ENCODE measurements at regions not wholly inside any gene's neighbourhood (a gene's known extent, or its start where the extent isn't known, plus 50 kb on each side); places are given as distances from the start of the nearest gene placed in this dataset.
A peak's percentile ranks its signal among the peaks of the same experiment; 100 is the strongest.
"Not testable (repeated sequence)": the region's sequence is repeated elsewhere in the genome, so short reads cannot be mapped to it uniquely, and the experiment has no call there.

GRCh38 chr3:177262396-177262795 is 65.1 kb upstream of the TBL1XR1 start:
- no peak for DNase-seq (ENCODE audit: low read depth)
- TF ChIP-seq POLR2A (IDR thresholded peaks at IDR 0.05; ENCODE audit: extremely low read depth, insufficient read length) (no peak), MAX (IDR thresholded peaks at IDR 0.05; ENCODE audit: low read depth, low read length) (no peak), CTCF (IDR thresholded peaks at IDR 0.05; ENCODE audit: low read depth, low read length) (no peak), MYC (IDR thresholded peaks at IDR 0.05; ENCODE audit: low read depth, low read length) (no peak)
- H3K4me3 ChIP-seq (ENCODE audit: low read depth, low read length), result no peak overlapping the region

- TF ChIP-seq MYC (IDR thresholded peaks at IDR 0.05; ENCODE audit: low read depth, low read length), result no peak
- TF ChIP-seq MAX (IDR thresholded peaks at IDR 0.05; ENCODE audit: low read depth, low read length), result no peak
- no peak for TF ChIP-seq CTCF (IDR thresholded peaks at IDR 0.05; ENCODE audit: low read depth, low read length)
- no peak for TF ChIP-seq POLR2A (IDR thresholded peaks at IDR 0.05; ENCODE audit: extremely low read depth, insufficient read length)
- no peak overlapping the region for H3K4me3 ChIP-seq (ENCODE audit: low read depth, low read length)
- peak; percentile 58 for DNase-seq (ENCODE audit: low read depth)
Measured at GRCh38 chr3:177263615-177264368, 66.5 kb upstream of the TBL1XR1 start.

- not testable (repeated sequence) for DNase-seq (ENCODE audit: low read depth); H3K4me3 ChIP-seq (ENCODE audit: low read depth, low read length)
Measured at GRCh38 chr3:177271811-177272501, 74.7 kb upstream of the TBL1XR1 start.

GRCh38 chr3:177278016-177278415 is 80.7 kb upstream of the TBL1XR1 start:
- no peak overlapping the region for H3K4me3 ChIP-seq (ENCODE audit: low read depth, low read length)
- no peak for TF ChIP-seq MAX (IDR thresholded peaks at IDR 0.05; ENCODE audit: low read depth, low read length)
- no peak for TF ChIP-seq POLR2A (IDR thresholded peaks at IDR 0.05; ENCODE audit: extremely low read depth, insufficient read length)
- TF ChIP-seq MYC (IDR thresholded peaks at IDR 0.05; ENCODE audit: low read depth, low read length), result no peak
- no peak for TF ChIP-seq CTCF (IDR thresholded peaks at IDR 0.05; ENCODE audit: low read depth, low read length)
- DNase-seq (ENCODE audit: low read depth), result no peak

- TF ChIP-seq MYC (IDR thresholded peaks at IDR 0.05; ENCODE audit: low read depth, low read length) (no peak), POLR2A (IDR thresholded peaks at IDR 0.05; ENCODE audit: extremely low read depth, insufficient read length) (no peak), CTCF (IDR thresholded peaks at IDR 0.05; ENCODE audit: low read depth, low read length) (no peak), MAX (IDR thresholded peaks at IDR 0.05; ENCODE audit: low read depth, low read length) (no peak)
- no peak overlapping the region for H3K4me3 ChIP-seq (ENCODE audit: low read depth, low read length)
- no peak for DNase-seq (ENCODE audit: low read depth)
Measured at GRCh38 chr3:177279118-177279815, 82.0 kb upstream of the TBL1XR1 start.
